ENCODE measurements at regions not wholly inside any gene's neighbourhood (a gene's known extent, or its start where the extent isn't known, plus 50 kb on each side); places are given as distances from the start of the nearest gene placed in this dataset.

GRCh38 chr2:242020196-242021004 lies 150.9 kb downstream of the RTP5 start:
- TF ChIP-seq CTCF (IDR thresholded peaks at IDR 0.05; ENCODE audit: control extremely low read depth in 1 of 3, insufficient read depth in 1 of 3, low read depth in 1 of 3, low read length in 3 of 3) (no peak), SP1 (IDR thresholded peaks at IDR 0.05; ENCODE audit: low read depth, low read length) (no peak), EGR1 (IDR thresholded peaks at IDR 0.05; ENCODE audit: borderline replicate concordance, low read depth, low read length) (no peak), POLR2A (IDR thresholded peaks at IDR 0.05; ENCODE audit: control extremely low read depth in 1 of 2, low read depth in 2 of 2, low read length in 2 of 2) (no peak), CBX8 (IDR thresholded peaks at IDR 0.05; ENCODE audit: borderline replicate concordance, low read depth, low read length) (no peak), SUZ12 (IDR thresholded peaks at IDR 0.05; ENCODE audit: low read length) (no peak), JUND (IDR thresholded peaks at IDR 0.05; ENCODE audit: low read length) (no peak), RBBP5 (IDR thresholded peaks at IDR 0.05; ENCODE audit: borderline replicate concordance, low read depth, low read length) (no peak), POLR2AphosphoS5 (IDR thresholded peaks at IDR 0.05; ENCODE audit: low read depth, low read length) (no peak), EP300 (IDR thresholded peaks at IDR 0.05; ENCODE audit: borderline replicate concordance in 1 of 2, low read depth in 2 of 2, low read length in 2 of 2) (no peak), CEBPB (IDR thresholded peaks at IDR 0.05; ENCODE audit: low read depth, low read length) (no peak)

All from H1 (cell line).